ENCODE measurements at regions not wholly inside any gene's neighbourhood (a gene's known extent, or its start where the extent isn't known, plus 50 kb on each side); places are given as distances from the start of the nearest gene placed in this dataset.

GRCh38 chr4:183842129-183842528, 63.0 kb upstream of the STOX2 start:
- TF ChIP-seq POLR2AphosphoS5 (IDR thresholded peaks at IDR 0.05; ENCODE audit: insufficient read depth, low read depth, low read length) (no peak), CTCF (IDR thresholded peaks at IDR 0.05; ENCODE audit: extremely low read depth in 1 of 2, insufficient read depth in 1 of 2, low read depth in 1 of 2, low read length in 2 of 2) (no peak), MAX (IDR thresholded peaks at IDR 0.05; ENCODE audit: insufficient read depth, insufficient read length) (no peak), EZH2 (IDR thresholded peaks at IDR 0.05; ENCODE audit: borderline replicate concordance, low read depth, low read length, severe bottlenecking) (no peak), POLR2A (IDR thresholded peaks at IDR 0.05; ENCODE audit: low read depth, low read length) (no peak), MYC (IDR thresholded peaks at IDR 0.05; ENCODE audit: low read depth, low read length) (no peak), JUN (IDR thresholded peaks at IDR 0.05; ENCODE audit: borderline replicate concordance, insufficient read depth, insufficient read length, low read depth) (no peak)
